ENCODE measurements at regions not wholly inside any gene's neighbourhood (a gene's known extent, or its start where the extent isn't known, plus 50 kb on each side); places are given as distances from the start of the nearest gene placed in this dataset.

- Histone ChIP-seq H3K4me3 (ENCODE audit: extremely low read depth in 1 of 4, insufficient read depth in 2 of 4, low read depth in 3 of 4, low read length in 4 of 4) (no peak overlapping the region), H2BK15ac (ENCODE audit: low read length) (no peak overlapping the region), H3K23me2 (ENCODE audit: low read depth, low read length) (no peaks in the 10 kb centered on the region), H2BK12ac (ENCODE audit: low read depth, low read length) (no peak overlapping the region), H3K4ac (replicated peaks; ENCODE audit: insufficient read length, low read depth, low read length) (no peak overlapping the region), H3K9me3 (ENCODE audit: insufficient read depth in 2 of 2, low read depth in 1 of 2, low read length in 1 of 2) (no peaks in the 10 kb centered on the region), H2AFZ (ENCODE audit: low read length) (no peak overlapping the region), H3K14ac (ENCODE audit: insufficient read length) (no peak overlapping the region), H3K79me2 (ENCODE audit: control insufficient read depth in 1 of 2, insufficient read depth in 2 of 2, low read length in 2 of 2) (no peaks in the 10 kb centered on the region; a peak in 1 of 4 replicates), H3K9ac (replicated peaks in 1 of 4; ENCODE audit: extremely low read depth in 1 of 4, low read depth in 3 of 4, low read length in 3 of 4) (no peak overlapping the region), H4K91ac (replicated peaks; ENCODE audit: insufficient read length, low read length) (no peak overlapping the region), H3K4me2 (ENCODE audit: insufficient read depth in 1 of 2, low read depth in 2 of 2, low read length in 2 of 2) (no peak overlapping the region), H4K20me1 (replicated peaks in 1 of 2; ENCODE audit: control insufficient read depth in 1 of 2, insufficient read depth in 2 of 2, low read length in 2 of 2) (no peaks in the 10 kb centered on the region), H2BK120ac (replicated peaks; ENCODE audit: low read depth, low read length) (no peak overlapping the region), H2BK5ac (ENCODE audit: low read depth, low read length) (no peak overlapping the region), H2AK5ac (ENCODE audit: low read depth, low read length) (no peak overlapping the region), H3K23ac (ENCODE audit: insufficient read length) (no peak overlapping the region), H3K27ac (ENCODE audit: low read depth, low read length) (no peak overlapping the region), H3K79me1 (ENCODE audit: low read depth, low read length) (no peaks in the 10 kb centered on the region), H4K8ac (ENCODE audit: extremely low read depth, insufficient read depth, low read length) (no peak overlapping the region), H3K18ac (ENCODE audit: extremely low read depth, low read length) (no peak overlapping the region), H3K4me1 (replicated peaks in 1 of 4; ENCODE audit: control insufficient read depth in 3 of 4, insufficient read depth in 4 of 4, low read length in 3 of 4) (no peaks in the 10 kb centered on the region), H3K56ac (replicated peaks; ENCODE audit: insufficient read length, low read depth, low read length) (no peak overlapping the region), H3K27me3 (replicated peaks in 1 of 4; ENCODE audit: control insufficient read depth in 3 of 4, extremely low read depth in 1 of 4, insufficient read depth in 3 of 4, low read length in 3 of 4) (no peaks in the 10 kb centered on the region), H4K5ac (ENCODE audit: insufficient read length, low read depth, low read length) (no peak overlapping the region), H3K36me3 (ENCODE audit: control insufficient read depth in 2 of 4, insufficient read depth in 4 of 4, low read length in 3 of 4) (no peaks in the 10 kb centered on the region), H2BK20ac (ENCODE audit: low read length) (no peak overlapping the region)
- CTCF ChIA-PET (ENCODE audit: partially characterized antibody): no interaction called here
- WGBS, 2 experiments (ENCODE audit: extremely low coverage in 1 of 2, insufficient coverage in 1 of 2, insufficient read length in 1 of 2, insufficient replicate concordance in 2 of 2, low coverage in 1 of 2, low lambda C conversion rate in 2 of 2, missing lambda C conversion rate in 1 of 2): 89% methylated on average over 2 of the region's 2 CpGs; no CpG with 5 or more reads in 1 of the 2 experiments
- DNase-seq (ENCODE audit: low read depth in 1 of 2, low spot score in 2 of 2) (no peak), FAIRE-seq (no peak)
- POLR2A ChIA-PET (ENCODE audit: partially characterized antibody): no interaction called here
- TF ChIP-seq GABPA (IDR thresholded peaks at IDR 0.05; ENCODE audit: borderline replicate concordance, insufficient read depth, low read length) (no peak), RAD21 (IDR thresholded peaks at IDR 0.05 in 1 of 2, conservative IDR thresholded peaks at IDR 0.05 in 1 of 2; ENCODE audit: low read depth in 2 of 2, low read length in 2 of 2) (no peak), CBX5 (IDR thresholded peaks at IDR 0.05; ENCODE audit: low read depth, low read length) (no peak), BCL11A (IDR thresholded peaks at IDR 0.05; ENCODE audit: low read depth in 2 of 2, low read length in 2 of 2) (no peak), RNF2 (IDR thresholded peaks at IDR 0.05; ENCODE audit: borderline replicate concordance, low read depth, low read length, missing control alignments, poor library complexity, severe bottlenecking) (no peak), MAFK (IDR thresholded peaks at IDR 0.05; ENCODE audit: low read depth, low read length) (no peak), KDM5A (IDR thresholded peaks at IDR 0.05; ENCODE audit: low read length) (no peak), TBP (IDR thresholded peaks at IDR 0.05; ENCODE audit: low read depth, low read length) (no peak), CTBP2 (IDR thresholded peaks at IDR 0.05; ENCODE audit: borderline replicate concordance, insufficient read depth, insufficient read length, low read length) (no peak), SP1 (IDR thresholded peaks at IDR 0.05; ENCODE audit: low read depth, low read length) (no peak), MAX (IDR thresholded peaks at IDR 0.05) (no peak), GTF2F1 (IDR thresholded peaks at IDR 0.05; ENCODE audit: borderline replicate concordance, low read depth, low read length) (no peak), RXRA (IDR thresholded peaks at IDR 0.05; ENCODE audit: insufficient read depth, low read depth, low read length) (no peak), CREB1 (IDR thresholded peaks at IDR 0.05) (no peak), RFX5 (IDR thresholded peaks at IDR 0.05; ENCODE audit: borderline replicate concordance, low read depth, low read length) (no peak)
Measured at GRCh38 chr1:58989845-58990244, 206.0 kb upstream of the JUN start.

Measured in H1 (cell line).